Left lung (tissue), 4 donors: ENCODE measurements at regions not wholly inside any gene's neighbourhood (a gene's known extent, or its start where the extent isn't known, plus 50 kb on each side); places are given as distances from the start of the nearest gene placed in this dataset.

Experiments
- ATAC-seq: fragments of 200-7000 bp; cut with Tn5 transposase; one replicate; pipeline ENCODE4 v1.9.1; 2020; ENCODE audit warnings: moderate library complexity
- DNase-seq, 4 donors: peaks; one replicate each; pipeline ENCODE4 v3.0.0-alpha.2; 2013 to 2020
- H3K27ac ChIP-seq, 2 donors: fragments of 200-600 bp; sonication (generic) in 1 of 2; one replicate each; pipeline versions ENCODE4 v1.5.0 to v1.8.0; 2020 to 2021
- H3K27me3 ChIP-seq, 2 donors: fragments of 200-600 bp; sonication (generic) in 1 of 2; one replicate each; pipeline versions ENCODE4 v1.5.0 to v1.8.0; 2020 to 2021
- H3K36me3 ChIP-seq, 2 donors: fragments of 200-600 bp; sonication (generic) in 1 of 2; one replicate each; pipeline versions ENCODE4 v1.5.0 to v1.8.0; 2020 to 2021
- H3K4me1 ChIP-seq, 2 donors: fragments of 200-600 bp; one replicate each; pipeline ENCODE4 v1.8.0; 2021
- H3K4me3 ChIP-seq, 2 donors: fragments of 200-600 bp; sonication (generic) in 1 of 2; one replicate each; pipeline versions ENCODE4 v1.5.0 to v1.8.0; 2020 to 2021; ENCODE audit warnings: mild to moderate bottlenecking in 1 of 2
- H3K9me3 ChIP-seq, 2 donors: fragments of 200-600 bp; sonication (generic) in 1 of 2; one replicate each; pipeline versions ENCODE4 v1.5.0 to v1.8.0; 2020 to 2021
- intact Hi-C, 2 donors: fragments of 100-400 bp; cut with DNase I; formaldehyde crosslinking; loops; one replicate each; pipeline versions ENCODE4 v1.11.2 to v1.14.2; 2022
- TF ChIP-seq, protein P1 (sequence below), 2 donors: fragments of 200-600 bp; sonication (generic) in 1 of 2; IDR thresholded peaks; one replicate each; pipeline versions ENCODE4 v1.5.0 to v1.8.0; 2021; ENCODE audit warnings: antibody characterized with exemption in 2 of 2
- donor health status: DM: no; HTN: yes; CAD: no.
- donor health status: DM: no; HTN: no; CAD: no.

DNA sequence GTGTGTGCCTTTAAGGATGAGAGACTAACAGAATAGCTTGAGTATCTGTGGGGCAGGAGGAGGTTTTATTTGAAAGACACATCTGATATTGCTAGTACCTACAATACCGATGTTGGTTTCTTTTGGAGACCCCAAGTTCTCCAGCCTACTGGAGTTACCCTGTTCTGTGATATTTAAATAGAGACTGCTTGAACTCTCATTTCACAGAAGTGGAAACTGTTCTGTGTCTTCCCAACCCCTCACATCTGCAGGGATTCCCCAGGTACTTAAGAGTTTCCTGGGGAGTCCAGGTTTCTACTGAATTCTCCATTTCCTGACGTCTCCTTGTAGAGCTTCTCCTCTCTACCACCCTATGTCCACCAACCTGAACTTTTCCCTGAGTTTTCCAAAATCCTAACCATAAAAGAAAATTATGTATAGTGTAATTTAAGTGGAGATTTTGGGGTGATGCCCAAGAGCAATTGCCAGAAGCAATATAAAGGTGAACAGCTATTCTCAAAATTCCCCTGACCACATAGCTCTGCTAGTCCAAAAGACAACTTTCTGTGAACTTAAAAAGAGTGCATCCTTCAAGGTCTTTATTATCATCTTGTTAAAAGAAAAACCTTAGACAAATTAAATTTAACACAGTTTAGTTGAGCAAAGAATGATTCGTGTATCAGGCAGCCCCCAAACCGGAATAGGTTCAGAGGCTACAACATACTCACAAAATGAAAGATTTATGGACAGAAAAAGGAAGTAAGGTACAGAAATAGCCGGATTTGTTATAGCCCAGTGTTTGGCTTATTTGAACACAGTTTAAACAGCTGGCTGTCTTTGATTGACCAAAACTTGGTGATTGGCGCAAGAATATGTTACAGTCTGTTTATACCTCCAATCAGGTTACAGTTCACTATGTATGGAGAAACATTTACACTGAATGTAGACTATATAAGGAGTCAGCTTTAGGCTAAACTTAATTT, 373.4 kb downstream of the NUAK1 start:
- H3K4me3 ChIP-seq, result no peak overlapping the region
- no peak overlapping the region for H3K27ac ChIP-seq
- no peaks in the 10 kb centered on the region for H3K36me3 ChIP-seq
- H3K4me1 ChIP-seq, result no peaks in the 10 kb centered on the region
- intact Hi-C loops, result no loop called here
- H3K9me3 ChIP-seq, result no peaks in the 10 kb centered on the region
- ATAC-seq (no peak), DNase-seq (no peak)
- H3K27me3 ChIP-seq, result peaks cover 0 to under 1% of the 10 kb centered on the region in 2 donors
- TF ChIP-seq, protein P1, sequence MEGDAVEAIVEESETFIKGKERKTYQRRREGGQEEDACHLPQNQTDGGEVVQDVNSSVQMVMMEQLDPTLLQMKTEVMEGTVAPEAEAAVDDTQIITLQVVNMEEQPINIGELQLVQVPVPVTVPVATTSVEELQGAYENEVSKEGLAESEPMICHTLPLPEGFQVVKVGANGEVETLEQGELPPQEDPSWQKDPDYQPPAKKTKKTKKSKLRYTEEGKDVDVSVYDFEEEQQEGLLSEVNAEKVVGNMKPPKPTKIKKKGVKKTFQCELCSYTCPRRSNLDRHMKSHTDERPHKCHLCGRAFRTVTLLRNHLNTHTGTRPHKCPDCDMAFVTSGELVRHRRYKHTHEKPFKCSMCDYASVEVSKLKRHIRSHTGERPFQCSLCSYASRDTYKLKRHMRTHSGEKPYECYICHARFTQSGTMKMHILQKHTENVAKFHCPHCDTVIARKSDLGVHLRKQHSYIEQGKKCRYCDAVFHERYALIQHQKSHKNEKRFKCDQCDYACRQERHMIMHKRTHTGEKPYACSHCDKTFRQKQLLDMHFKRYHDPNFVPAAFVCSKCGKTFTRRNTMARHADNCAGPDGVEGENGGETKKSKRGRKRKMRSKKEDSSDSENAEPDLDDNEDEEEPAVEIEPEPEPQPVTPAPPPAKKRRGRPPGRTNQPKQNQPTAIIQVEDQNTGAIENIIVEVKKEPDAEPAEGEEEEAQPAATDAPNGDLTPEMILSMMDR (IDR thresholded peaks at IDR 0.05), result no peak

DNA sequence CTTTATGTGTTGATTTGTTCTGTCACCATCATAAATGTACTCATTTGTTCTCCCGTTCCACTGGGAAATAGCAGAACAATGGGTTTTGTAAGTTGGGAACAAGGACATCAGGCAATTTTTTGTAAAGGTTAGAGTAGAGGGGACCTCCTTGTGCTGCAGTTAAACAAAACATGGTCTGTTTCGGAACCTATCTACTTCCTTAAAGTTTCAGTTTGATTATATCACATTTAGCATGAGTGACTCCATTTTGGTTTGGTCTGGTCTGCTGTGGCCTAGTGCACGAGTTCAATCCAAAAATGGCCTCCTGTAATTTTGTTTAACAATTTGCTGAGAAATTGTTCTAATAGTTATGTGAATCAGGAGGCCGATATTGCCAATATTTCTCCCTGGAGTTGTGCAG, 372.7 kb downstream of the NUAK1 start:
- H3K27ac ChIP-seq, result no peak overlapping the region
- intact Hi-C loops, result no loop called here
- H3K27me3 ChIP-seq, result peaks cover 0 to 3% of the 10 kb centered on the region in 2 donors
- DNase-seq, result no peak
- no peak for ATAC-seq
- no peak overlapping the region for H3K4me3 ChIP-seq
- H3K4me1 ChIP-seq, result no peaks in the 10 kb centered on the region
- TF ChIP-seq, protein P1 (IDR thresholded peaks at IDR 0.05), result no peak
- H3K36me3 ChIP-seq, result no peaks in the 10 kb centered on the region
- no peaks in the 10 kb centered on the region for H3K9me3 ChIP-seq

DNA sequence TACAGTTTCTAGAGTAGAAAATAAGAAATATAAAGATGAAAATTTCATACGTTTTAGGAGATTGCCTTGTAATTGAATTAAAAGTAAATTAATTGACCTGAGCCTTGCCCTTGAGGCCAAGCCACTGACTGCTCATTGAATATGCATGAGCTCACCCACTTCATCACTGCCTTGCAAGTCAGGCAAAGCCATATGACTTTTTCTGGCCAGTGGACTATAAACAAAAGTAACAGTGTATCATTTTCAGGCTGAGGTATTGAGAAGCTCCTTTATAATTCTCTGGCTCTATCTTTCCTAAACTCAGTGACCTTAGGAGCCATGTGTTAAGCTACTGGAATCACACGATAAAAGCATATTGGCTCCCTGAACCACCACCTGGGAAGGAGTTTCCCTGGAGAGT, 369.3 kb downstream of the NUAK1 start:
- TF ChIP-seq, protein P1 (IDR thresholded peaks at IDR 0.05), result no peak
- H3K4me1 ChIP-seq, result no peaks in the 10 kb centered on the region
- intact Hi-C loops, result no loop called here
- no peaks in the 10 kb centered on the region for H3K36me3 ChIP-seq
- no peak overlapping the region for H3K27ac ChIP-seq
- H3K27me3 ChIP-seq, result peaks cover 0 to 3% of the 10 kb centered on the region in 2 donors
- H3K4me3 ChIP-seq, result no peak overlapping the region
- DNase-seq, result no peak
- ATAC-seq, result no peak
- H3K9me3 ChIP-seq, result no peaks in the 10 kb centered on the region

DNA sequence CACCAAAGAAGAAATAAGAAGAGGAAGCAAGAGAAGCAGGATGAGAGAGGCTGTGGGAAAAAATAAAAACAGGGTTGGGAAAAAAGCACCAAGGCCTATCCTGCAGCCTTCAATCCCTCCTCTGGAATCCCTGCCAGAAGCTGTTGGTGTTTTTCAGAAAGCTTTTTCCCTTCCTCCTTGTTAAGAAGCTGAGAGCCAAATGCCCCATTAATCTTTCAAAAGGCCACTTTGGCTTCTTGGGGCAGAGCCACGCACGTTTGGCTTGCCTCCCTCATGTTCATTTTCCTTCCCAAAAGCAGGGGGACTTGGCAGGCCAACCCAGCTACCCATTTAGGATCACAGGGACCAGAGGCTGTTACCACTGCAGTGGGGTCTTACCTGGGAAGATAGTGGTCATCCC, 365.3 kb downstream of the NUAK1 start:
- DNase-seq (no peak), ATAC-seq (no peak)
- no peak overlapping the region for H3K4me3 ChIP-seq

DNA sequence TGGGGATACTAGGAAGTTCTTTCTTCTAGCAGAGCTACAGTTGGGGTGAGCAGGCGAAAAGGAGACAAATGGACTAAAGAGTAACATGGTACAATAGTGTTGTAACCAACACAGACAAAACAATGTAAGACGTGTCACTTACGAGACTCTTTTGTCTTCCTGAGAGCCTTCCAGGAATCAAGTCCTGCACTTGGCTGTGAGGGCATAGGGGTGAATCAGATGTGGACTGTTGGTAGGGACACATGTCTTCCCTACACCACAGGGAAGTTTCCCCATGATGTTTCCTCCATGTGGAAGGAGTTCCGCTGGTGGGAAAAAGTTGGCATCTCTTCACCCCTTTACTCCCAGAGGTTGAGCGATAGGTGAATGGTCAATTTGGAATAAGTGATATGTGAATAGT, 364.7 kb downstream of the NUAK1 start:
- no peak for ATAC-seq
- no peak for DNase-seq
- H3K4me1 ChIP-seq, result no peaks in the 10 kb centered on the region
- H3K4me3 ChIP-seq, result no peak overlapping the region
- H3K27me3 ChIP-seq, result peaks cover 0 to 3% of the 10 kb centered on the region in 2 donors
- no peaks in the 10 kb centered on the region for H3K36me3 ChIP-seq
- TF ChIP-seq, protein P1 (IDR thresholded peaks at IDR 0.05), result no peak
- H3K9me3 ChIP-seq, result no peaks in the 10 kb centered on the region
- no peak overlapping the region for H3K27ac ChIP-seq
- intact Hi-C loops, result no loop called here

More for the DNA sequence above, 365.3 kb downstream of the NUAK1 start:
- no peak overlapping the region for H3K27ac ChIP-seq
- H3K4me1 ChIP-seq, result no peaks in the 10 kb centered on the region
- H3K36me3 ChIP-seq, result no peaks in the 10 kb centered on the region
- no peaks in the 10 kb centered on the region for H3K9me3 ChIP-seq
- TF ChIP-seq, protein P1 (IDR thresholded peaks at IDR 0.05), result no peak
- intact Hi-C loops, result no loop called here
- H3K27me3 ChIP-seq, result peaks cover 0 to 3% of the 10 kb centered on the region in 2 donors
